HEK293T (cell line): ENCODE measurements at regions not wholly inside any gene's neighbourhood (a gene's known extent, or its start where the extent isn't known, plus 50 kb on each side); places are given as distances from the start of the nearest gene placed in this dataset.

Source experiments
- ELF4 ChIP-seq: fragments of 450-650 bp; IDR thresholded peaks from 2 replicates; pipeline ENCODE4 v1.6.1; 2017; ENCODE audit warnings: antibody characterized with exemption
- PKNOX1 ChIP-seq: fragments of 450-650 bp; IDR thresholded peaks from 2 replicates; pipeline ENCODE4 v1.6.1; 2016

- no peak for TF ChIP-seq PKNOX1
- no peak for TF ChIP-seq ELF4
Measured at GRCh38 chrX:16223385-16223784, 56.1 kb downstream of the MAGEB17 start.
